AG10803 (cell line): ENCODE measurements at regions not wholly inside any gene's neighbourhood (a gene's known extent, or its start where the extent isn't known, plus 50 kb on each side); places are given as distances from the start of the nearest gene placed in this dataset.

Experiments used
- DNase-seq: peaks from one replicate; pipeline ENCODE4 v3.0.0; 2010; ENCODE audit warnings: low read depth
- H3K4me3 ChIP-seq: 2 replicates; pipeline ENCODE4 v1.5.1; 2011; ENCODE audit warnings: mild to moderate bottlenecking, low read length, control low read depth
- CTCF ChIP-seq: conservative IDR thresholded peaks from 2 replicates; pipeline ENCODE4 v1.5.1; 2011; ENCODE audit warnings: mild to moderate bottlenecking, low read length, control low read depth, inconsistent platforms

- no peak for TF ChIP-seq CTCF
- H3K4me3 ChIP-seq = no peak overlapping the region
- DNase-seq = no peak
These were observed 266.2 kb upstream of the LDB2 start for GRCh38 chr4:17164666-17165065.

GRCh38 chr4:17163156-17163771 lies 264.8 kb upstream of the LDB2 start:
- H3K4me3 ChIP-seq = no peak overlapping the region
- DNase-seq = no peak
- no peak for TF ChIP-seq CTCF

GRCh38 chr4:17157304-17157703 lies 258.9 kb upstream of the LDB2 start:
- DNase-seq = no peak
- no peak overlapping the region for H3K4me3 ChIP-seq
- no peak for TF ChIP-seq CTCF

GRCh38 chr4:17155486-17155885 lies 257.0 kb upstream of the LDB2 start:
- H3K4me3 ChIP-seq = no peak overlapping the region
- DNase-seq = peak; percentile 58
- TF ChIP-seq CTCF = 0 out of 2 replicates have a peak, but pooled peaks have one; percentile 6

GRCh38 chr4:17153572-17153971 lies 255.1 kb upstream of the LDB2 start:
- DNase-seq = no peak
- H3K4me3 ChIP-seq = no peak overlapping the region

GRCh38 chr4:17152941-17153540 lies 254.6 kb upstream of the LDB2 start:
- no peak overlapping the region for H3K4me3 ChIP-seq
- no peak for TF ChIP-seq CTCF
- DNase-seq = no peak

More at GRCh38 chr4:17153572-17153971, 255.1 kb upstream of the LDB2 start:
- no peak for TF ChIP-seq CTCF

- DNase-seq = peak; percentile 96
- no peak overlapping the region for H3K4me3 ChIP-seq
- TF ChIP-seq CTCF = no peak
These were observed 243.8 kb upstream of the LDB2 start for GRCh38 chr4:17142232-17142711.
